ENCODE measurements at regions not wholly inside any gene's neighbourhood (a gene's known extent, or its start where the extent isn't known, plus 50 kb on each side); places are given as distances from the start of the nearest gene placed in this dataset.
"Not testable (repeated sequence)": the region's sequence is repeated elsewhere in the genome, so short reads cannot be mapped to it uniquely, and the experiment has no call there.

DNA sequence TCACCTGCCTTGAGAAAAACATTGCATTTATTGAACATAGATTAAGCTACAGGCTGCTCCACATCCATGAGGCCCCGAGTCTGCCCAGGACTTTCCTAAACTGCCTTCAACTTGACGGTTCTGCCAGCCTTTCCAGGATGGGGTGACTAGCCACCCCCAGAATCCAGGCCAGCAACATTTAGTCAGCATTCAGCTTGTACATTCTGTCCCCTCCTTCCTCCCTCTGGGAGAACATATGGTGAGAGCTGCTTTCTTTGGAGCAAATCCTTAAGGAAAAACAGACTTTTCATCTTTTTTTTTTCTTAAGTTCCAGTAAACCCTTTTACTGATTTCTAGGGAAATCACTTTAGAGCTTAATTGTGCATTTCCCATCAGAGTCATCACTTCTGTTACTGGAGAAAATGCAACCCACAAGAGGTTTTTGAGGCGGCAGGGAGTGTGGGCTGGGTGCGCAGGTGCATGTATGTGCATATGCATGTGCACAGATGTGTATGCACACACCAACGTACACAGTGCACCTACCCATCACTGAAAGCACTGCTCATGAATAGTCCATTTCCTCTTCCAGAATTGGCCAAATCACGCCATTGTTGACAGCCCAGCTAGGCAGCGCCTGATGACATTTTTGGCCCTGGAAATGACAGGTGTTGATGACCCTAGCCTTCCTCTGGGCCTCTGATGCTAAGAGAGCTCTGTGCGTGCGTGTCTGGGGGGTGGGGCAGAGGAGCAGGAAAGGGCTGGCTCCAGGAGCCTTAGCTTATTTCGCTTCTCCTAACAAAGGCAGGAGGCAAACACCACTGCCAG, 145.6 kb downstream of the HSD17B3 start:
- DNase-seq (ENCODE audit: low spot score): no peak

DNA sequence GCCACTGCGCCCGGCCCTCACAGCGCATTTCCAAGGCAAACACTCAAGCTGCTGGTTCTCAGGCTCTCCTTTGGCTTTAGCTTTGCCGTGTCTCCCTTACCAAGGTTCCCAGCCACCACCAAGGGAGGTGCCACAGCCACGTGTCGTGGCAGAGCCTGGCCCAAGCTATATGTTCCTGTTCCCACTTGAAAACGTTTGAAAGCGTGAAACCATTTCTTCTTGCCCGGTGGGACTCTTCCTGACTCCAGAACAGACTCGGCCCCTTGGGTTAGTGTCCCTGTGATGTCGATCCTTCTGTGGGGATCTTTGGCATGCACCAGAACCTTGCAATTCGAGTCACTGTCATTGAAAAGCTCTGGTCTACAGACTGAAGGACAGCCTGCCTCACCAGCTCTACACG, 147.9 kb downstream of the HSD17B3 start:
- no peak for DNase-seq (ENCODE audit: low spot score)

GRCh38 chr9:96152550-96152949, 149.4 kb downstream of the HSD17B3 start:
- DNase-seq (ENCODE audit: low spot score): no peak

DNA sequence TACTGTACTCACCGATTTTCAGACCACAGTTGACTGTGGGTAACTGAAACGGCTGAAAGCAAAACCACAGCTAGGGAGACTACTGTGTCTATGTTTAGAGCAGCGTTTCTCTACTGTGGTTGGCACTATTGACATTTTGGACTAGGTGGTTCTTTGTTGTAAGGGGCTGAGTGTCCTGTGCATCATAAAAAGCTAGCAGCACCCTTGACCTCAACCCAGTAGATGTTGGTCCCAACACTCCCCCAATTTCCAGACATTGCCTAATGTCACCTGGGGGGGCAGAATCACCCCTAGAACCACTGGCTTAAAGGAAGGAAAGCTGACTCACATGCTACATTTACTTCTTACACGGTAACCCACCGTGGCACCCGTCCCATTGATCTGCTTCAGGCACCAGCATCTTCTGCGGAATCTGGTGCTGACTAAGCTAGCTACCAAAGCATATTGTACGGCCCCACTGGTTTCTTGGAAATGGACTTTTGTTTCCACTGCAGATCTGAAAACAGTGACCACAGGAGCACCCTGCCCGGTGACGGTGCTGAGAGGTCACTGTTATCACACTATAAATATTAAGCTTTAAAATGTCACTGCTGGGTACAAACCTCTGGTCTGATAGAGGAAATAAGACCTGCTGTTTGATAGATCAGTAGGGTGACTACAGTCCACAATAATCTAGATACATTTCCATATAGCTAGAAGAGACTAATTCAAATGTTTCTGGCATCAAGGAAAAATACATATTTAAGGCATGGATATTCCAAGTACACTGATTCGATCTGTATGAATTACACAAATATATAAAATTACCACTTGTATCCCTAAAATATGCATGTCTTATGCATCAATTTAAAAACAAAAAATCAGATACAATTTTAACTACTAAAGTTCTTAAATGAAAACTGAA, 151.4 kb downstream of the HSD17B3 start:
- DNase-seq (ENCODE audit: low spot score): no peak

DNA sequence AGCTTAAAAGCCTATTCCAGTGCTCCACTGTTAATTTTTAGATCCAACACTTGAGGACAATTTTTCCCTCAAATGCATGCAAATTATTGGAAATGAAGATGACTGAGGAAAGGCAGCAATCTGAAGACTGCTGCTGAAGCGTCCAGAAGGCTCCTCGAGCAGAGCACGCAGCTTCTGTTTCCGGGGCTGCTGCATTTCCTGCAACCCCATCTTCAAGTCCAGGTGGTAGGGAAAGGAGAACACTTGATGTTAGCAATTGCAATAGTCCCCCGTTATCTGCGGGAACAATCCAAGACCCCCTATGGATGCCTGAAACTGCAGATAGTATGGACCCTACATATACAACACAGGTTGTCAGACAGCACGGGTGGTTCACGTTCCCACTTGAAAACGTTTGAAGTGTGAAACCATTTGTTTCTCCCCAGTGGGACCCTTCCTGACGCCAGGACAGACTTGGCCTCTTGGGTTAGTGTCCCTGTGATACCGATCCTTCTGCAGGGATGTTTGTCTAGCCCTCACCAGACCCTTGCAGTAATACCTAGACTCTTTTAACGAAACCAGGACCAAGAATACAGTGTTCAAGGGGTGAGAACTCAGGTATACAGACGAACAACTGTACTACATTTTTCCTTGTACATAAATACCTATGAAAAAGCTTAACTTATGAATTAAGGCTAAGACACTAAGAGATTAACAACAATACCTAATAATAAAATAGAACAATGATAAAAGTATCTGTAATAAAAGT, 152.3 kb downstream of the HSD17B3 start:
- DNase-seq (ENCODE audit: low spot score): no peak

- DNase-seq (ENCODE audit: low spot score): no peak
Observed at GRCh38 chr9:96148634-96149532, 153.1 kb downstream of the HSD17B3 start.

GRCh38 chr9:96147029-96147428, 154.9 kb downstream of the HSD17B3 start:
- DNase-seq (ENCODE audit: low spot score): not testable (repeated sequence)

- DNase-seq (ENCODE audit: low spot score): no peak
Observed at GRCh38 chr9:96141666-96142065, 160.3 kb downstream of the HSD17B3 start.

- no peak for DNase-seq (ENCODE audit: low spot score)
Observed at GRCh38 chr9:96141128-96141474, 160.9 kb downstream of the HSD17B3 start.

DNA sequence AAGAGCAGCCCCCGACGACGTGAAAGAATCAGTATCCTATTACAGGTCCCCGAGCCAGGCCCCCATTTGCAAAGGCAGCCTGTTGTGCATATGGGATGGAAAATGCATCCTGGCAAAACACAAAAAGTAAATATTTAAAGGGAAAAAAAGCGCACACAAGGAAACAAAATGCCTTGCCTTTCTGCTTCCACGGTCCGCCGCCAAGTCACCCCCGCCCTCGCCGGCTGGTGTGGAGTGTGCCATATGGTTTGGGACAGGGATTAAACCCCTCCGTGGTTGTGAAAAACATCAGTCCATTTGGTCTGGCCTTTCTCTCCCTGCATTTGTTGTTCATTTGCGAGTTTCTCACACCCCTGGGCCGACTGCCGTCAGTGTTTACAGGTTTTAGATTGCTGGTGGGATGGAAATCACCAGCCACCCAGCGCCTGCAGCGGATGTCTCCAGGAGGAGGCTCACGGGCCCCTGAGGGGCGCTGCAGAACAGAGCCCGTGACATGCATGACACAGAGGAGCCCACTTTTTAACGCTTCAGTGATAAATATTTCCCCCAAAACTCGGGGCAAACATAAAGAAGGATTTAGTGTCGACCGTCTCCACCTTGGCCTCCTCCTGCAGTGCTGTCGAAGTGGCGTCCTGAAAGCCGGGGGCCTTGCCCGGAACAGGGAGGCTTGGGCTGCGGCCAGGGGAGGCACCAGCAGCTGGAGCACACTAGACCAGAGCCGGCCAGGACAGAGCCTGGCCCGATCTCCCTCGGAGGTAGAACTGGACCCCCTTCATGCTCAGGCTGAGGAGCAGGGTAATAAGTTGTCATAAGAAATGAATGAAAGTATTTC, 161.5 kb downstream of the HSD17B3 start:
- DNase-seq (ENCODE audit: low spot score): no peak

GRCh38 chr9:96139592-96140295, 162.2 kb downstream of the HSD17B3 start:
- DNase-seq (ENCODE audit: low spot score): peak; percentile 33

DNA sequence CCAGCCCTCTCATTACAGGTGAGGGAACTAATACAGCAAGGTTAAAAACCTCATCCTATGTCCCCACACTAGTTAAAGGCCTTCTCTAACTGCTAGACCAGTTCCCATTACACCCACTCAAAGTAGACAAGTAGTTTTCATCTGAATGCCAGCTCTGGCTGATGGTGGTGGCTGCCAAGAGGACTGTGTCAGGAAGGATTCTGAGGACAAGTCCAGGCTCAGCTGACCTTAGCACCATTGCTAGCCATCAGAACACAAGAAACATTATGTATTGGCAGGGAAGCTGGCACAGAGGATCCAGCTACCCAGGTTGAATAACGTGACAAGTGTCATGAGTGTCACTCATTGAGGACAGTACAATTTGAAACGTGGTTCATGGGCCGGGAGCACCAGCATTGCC, 163.4 kb downstream of the HSD17B3 start:
- DNase-seq (ENCODE audit: low spot score): no peak

DNA sequence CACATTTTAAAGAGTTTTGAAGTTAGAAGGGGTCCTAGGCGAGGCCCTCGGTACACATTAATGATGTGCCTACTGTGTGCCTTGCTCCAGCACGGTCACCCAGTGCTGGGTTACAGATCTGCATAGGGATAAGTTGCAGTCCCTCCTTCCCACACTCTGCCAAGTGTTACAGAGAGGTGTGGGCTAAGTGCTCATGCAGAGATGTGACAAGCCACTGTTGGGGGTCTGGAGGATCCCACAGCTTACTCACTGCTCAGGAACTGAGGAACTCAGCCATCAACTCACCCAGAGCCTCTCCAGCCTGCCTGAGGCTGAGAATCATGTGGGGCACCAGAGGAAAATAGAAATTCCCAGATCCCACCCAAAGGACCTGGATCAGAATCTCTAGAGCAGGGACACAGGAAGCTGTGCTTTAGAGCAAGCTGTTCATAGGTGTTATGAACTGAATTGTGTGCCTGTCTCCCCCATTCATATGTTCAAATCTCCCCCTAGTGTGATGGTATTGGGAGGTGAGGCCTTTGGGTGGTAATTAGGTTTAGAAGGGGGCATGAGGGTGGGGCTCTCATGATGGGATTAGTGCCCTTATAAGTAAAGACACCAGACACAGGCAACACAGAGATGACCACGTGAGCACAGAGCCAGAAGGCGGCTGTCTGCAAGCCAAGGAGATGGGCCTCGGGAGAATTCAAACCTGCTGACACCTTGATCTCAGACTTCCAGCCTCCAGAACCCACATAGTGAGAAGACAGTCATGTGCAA, 164.1 kb downstream of the HSD17B3 start:
- DNase-seq (ENCODE audit: low spot score): no peak

GRCh38 chr9:96136992-96137670, 164.8 kb downstream of the HSD17B3 start:
- DNase-seq (ENCODE audit: low spot score): peak; percentile 52

DNA sequence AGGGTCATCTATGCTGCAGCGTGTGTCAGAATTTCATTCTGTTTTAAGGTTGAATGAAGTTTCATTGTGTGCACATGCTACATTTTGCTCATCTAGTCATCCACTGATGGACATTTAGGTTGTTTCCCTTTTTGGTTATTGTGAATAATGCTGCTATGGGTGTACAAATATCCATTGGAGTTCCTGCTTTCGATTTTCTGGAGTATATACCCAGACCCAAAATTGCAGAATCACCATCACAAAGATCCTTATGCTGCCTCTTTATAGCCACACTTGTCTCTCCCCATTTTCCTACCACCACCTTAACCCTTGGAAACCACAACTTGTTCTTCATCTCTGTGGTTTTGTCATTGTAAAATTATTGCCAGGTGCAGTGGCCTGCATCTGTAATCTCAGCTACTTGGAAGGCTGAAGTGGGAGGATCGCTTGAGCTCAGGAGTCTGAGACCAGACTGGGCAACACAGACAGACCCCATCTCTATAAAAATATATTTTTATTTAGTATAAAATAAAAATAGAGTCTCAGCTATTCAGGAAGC, 166.2 kb downstream of the HSD17B3 start:
- no peak for DNase-seq (ENCODE audit: low spot score)

- DNase-seq (ENCODE audit: low spot score): peak; percentile 23
Observed at GRCh38 chr9:96135076-96135752, 166.8 kb downstream of the HSD17B3 start.

DNA sequence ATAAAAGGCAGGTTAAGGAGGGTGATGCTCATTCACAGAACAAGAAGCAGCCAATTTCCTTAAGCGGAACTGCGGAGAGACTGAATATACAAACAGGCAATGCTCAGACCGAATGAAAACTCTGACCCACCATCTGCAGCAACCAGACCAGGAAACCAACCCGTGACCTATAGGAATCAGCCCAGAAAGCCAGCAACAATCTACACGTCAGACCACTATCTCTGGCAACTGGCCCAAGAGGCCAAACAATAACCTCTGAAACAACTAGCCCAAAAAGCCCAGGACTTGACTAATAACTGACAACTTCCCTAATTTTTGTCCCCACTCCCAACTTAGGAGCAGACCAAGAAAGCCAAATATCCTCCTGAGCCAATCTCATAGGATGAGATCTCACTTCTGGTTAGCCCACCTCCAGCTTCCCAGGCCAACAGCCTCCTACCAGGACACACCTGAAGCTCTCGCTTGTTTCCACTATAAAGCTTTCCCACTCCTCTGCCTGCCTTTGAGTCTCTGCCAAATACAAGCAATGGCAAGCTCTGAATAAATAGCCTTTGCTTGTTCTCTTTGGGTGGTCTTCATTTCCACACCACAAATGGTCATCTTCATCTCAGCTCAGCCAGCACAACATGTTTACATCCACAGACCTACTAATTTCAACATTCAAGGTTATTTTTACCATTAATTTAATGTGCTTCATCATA, 168.5 kb downstream of the HSD17B3 start:
- no peak for DNase-seq (ENCODE audit: low spot score)

Measured in A172 (cell line).